ENCODE measurements at regions not wholly inside any gene's neighbourhood (a gene's known extent, or its start where the extent isn't known, plus 50 kb on each side); places are given as distances from the start of the nearest gene placed in this dataset.

GRCh38 chr19:30272554-30272953 lies 99.6 kb upstream of the ZNF536 start:
- Histone ChIP-seq H4K20me1 (ENCODE audit: insufficient read depth) (no peaks in the 10 kb centered on the region), H3K27ac (no peak overlapping the region), H3K9ac (no peak overlapping the region), H3K27me3 (ENCODE audit: insufficient read depth, low read depth) (no peaks in the 10 kb centered on the region), H2AFZ (ENCODE audit: low read depth) (no peak overlapping the region), H3K4me2 (no peak overlapping the region), H3K36me3 (ENCODE audit: insufficient read depth) (no peaks in the 10 kb centered on the region), H3K4me1 (ENCODE audit: low read depth, poor library complexity, severe bottlenecking) (no peaks in the 10 kb centered on the region), H3K79me2 (ENCODE audit: insufficient read depth, low read depth) (no peaks in the 10 kb centered on the region), H3K4me3 (IDR thresholded peaks at IDR 0.05; ENCODE audit: insufficient read depth, low read depth, low read length) (no peak overlapping the region)
- no peak for TF ChIP-seq CTCF (conservative IDR thresholded peaks at IDR 0.05; ENCODE audit: low read depth, low read length)

- Histone ChIP-seq H3K4me3 (IDR thresholded peaks at IDR 0.05; ENCODE audit: insufficient read depth, low read depth, low read length) (no peak overlapping the region), H3K9ac (no peak overlapping the region), H3K4me1 (ENCODE audit: low read depth, poor library complexity, severe bottlenecking) (no peaks in the 10 kb centered on the region), H3K27me3 (ENCODE audit: insufficient read depth, low read depth) (no peaks in the 10 kb centered on the region), H3K4me2 (no peak overlapping the region), H3K36me3 (ENCODE audit: insufficient read depth) (no peaks in the 10 kb centered on the region), H2AFZ (ENCODE audit: low read depth) (no peak overlapping the region), H3K79me2 (ENCODE audit: insufficient read depth, low read depth) (no peaks in the 10 kb centered on the region), H3K27ac (no peak overlapping the region), H4K20me1 (ENCODE audit: insufficient read depth) (no peaks in the 10 kb centered on the region)
- no peak for TF ChIP-seq CTCF (conservative IDR thresholded peaks at IDR 0.05; ENCODE audit: low read depth, low read length)
These were observed 99.0 kb upstream of the ZNF536 start for GRCh38 chr19:30273184-30273583.

- Histone ChIP-seq H3K27me3 (ENCODE audit: insufficient read depth, low read depth) (no peaks in the 10 kb centered on the region), H4K20me1 (ENCODE audit: insufficient read depth) (no peaks in the 10 kb centered on the region), H3K27ac (no peak overlapping the region), H2AFZ (ENCODE audit: low read depth) (no peak overlapping the region), H3K9ac (no peak overlapping the region), H3K79me2 (ENCODE audit: insufficient read depth, low read depth) (no peaks in the 10 kb centered on the region), H3K4me2 (no peak overlapping the region), H3K4me3 (IDR thresholded peaks at IDR 0.05; ENCODE audit: insufficient read depth, low read depth, low read length) (no peak overlapping the region), H3K36me3 (ENCODE audit: insufficient read depth) (no peaks in the 10 kb centered on the region), H3K4me1 (ENCODE audit: low read depth, poor library complexity, severe bottlenecking) (no peaks in the 10 kb centered on the region)
- no peak for TF ChIP-seq CTCF (conservative IDR thresholded peaks at IDR 0.05; ENCODE audit: low read depth, low read length)
These were observed 97.2 kb upstream of the ZNF536 start for GRCh38 chr19:30274987-30275386.

GRCh38 chr19:30276011-30276882 lies 95.9 kb upstream of the ZNF536 start:
- TF ChIP-seq CTCF (conservative IDR thresholded peaks at IDR 0.05; ENCODE audit: low read depth, low read length): no peak
- Histone ChIP-seq H3K4me3 (IDR thresholded peaks at IDR 0.05; ENCODE audit: insufficient read depth, low read depth, low read length) (no peak overlapping the region), H3K9ac (no peak overlapping the region), H3K27me3 (ENCODE audit: insufficient read depth, low read depth) (no peaks in the 10 kb centered on the region), H3K27ac (no peak overlapping the region), H3K36me3 (ENCODE audit: insufficient read depth) (no peaks in the 10 kb centered on the region), H3K4me1 (ENCODE audit: low read depth, poor library complexity, severe bottlenecking) (no peaks in the 10 kb centered on the region), H2AFZ (ENCODE audit: low read depth) (no peak overlapping the region), H4K20me1 (ENCODE audit: insufficient read depth) (no peaks in the 10 kb centered on the region), H3K4me2 (no peak overlapping the region), H3K79me2 (ENCODE audit: insufficient read depth, low read depth) (no peaks in the 10 kb centered on the region)
